Stimulated activated CD8-positive, alpha-beta memory T cell treated with anti-CD3 and anti-CD28 coated beads, Interleukin-12 subunit alpha, Interleukin-12 subunit beta, amount 100 ng/mL, for 4 hours (primary cell): ENCODE measurements at regions not wholly inside any gene's neighbourhood (a gene's known extent, or its start where the extent isn't known, plus 50 kb on each side); places are given as distances from the start of the nearest gene placed in this dataset.

Experiments
- DNase-seq: peaks from one replicate; pipeline ENCODE4 v3.0.0-alpha.2; 2020; ENCODE audit warnings: low read depth

DNA sequence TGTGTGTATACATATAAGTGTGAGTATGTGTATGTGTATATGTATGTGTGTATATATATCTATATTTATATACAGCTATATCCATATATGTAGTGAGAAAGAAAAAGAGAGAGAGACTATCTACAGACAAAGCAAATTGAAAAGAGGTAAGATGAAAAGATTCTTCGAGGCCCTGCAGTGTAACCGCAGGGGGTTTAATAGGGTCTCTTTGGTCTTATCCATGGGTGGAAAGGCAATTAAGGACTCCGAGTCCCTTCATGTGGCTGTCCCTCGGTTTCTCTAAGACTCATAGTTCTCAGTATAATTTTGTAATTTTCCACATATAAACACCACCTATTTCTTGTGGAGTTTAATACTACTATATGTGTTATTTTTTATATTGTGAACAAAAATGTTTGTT, 50.6 kb upstream of the JAZF1 start:
- no peak for DNase-seq

DNA sequence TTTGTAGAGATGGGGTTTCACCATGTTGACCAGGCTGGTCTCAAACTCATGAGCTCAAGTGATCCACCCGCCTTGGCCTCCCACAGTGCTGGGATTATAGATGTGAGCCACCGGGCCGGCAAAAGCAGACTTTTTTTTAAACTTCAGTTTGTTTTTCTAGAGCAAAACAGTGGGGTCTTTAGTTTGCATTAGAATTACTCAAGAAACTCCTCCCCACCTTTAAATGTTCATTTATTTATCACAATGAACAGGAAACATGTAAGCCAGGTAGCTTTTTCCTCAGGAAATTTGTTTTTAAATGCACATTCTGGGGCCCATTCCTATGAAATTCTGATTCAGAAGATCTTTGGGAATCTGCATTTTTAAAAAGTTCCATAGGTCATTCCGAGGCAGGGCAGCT, 56.0 kb upstream of the JAZF1 start:
- no peak for DNase-seq

DNA sequence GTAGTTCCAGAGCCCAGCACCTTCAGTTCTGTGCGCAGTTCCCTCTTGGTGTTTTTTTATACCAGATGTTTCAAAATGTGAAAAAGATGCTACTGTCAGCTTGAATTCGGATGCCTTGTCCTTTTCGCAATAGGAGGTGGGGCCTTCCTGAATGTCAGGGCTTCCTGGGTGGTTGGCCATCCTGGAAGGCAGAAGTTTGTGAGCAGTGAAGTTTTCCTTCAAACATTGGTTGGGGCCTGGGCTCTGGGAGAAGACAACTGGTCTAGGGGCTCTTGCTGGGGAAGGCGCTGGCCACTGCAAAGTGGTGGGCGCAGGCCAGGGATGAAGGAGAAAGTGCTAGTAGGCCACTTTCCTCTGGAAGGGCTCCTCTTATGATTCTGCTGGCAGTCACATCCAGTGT, 56.8 kb upstream of the JAZF1 start:
- DNase-seq: no peak

DNA sequence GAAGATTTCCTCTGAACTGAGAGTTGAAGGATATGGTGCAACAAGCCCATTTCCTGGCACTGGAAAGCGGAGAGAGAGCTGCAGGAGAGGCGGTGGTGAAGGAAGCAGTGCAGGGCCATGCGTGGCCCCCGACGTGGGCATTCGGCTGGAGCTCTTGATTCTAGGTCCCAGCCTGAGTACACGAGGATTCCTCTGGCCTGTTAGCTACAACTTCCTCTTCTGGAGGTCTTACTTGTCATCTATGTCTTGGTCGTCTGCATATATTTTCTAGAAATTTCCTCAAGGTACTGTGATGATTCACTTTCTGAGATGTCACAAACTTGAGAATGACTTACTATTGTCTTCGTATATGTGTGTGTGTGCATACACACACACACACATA, 59.2 kb upstream of the JAZF1 start:
- DNase-seq: no peak

DNA sequence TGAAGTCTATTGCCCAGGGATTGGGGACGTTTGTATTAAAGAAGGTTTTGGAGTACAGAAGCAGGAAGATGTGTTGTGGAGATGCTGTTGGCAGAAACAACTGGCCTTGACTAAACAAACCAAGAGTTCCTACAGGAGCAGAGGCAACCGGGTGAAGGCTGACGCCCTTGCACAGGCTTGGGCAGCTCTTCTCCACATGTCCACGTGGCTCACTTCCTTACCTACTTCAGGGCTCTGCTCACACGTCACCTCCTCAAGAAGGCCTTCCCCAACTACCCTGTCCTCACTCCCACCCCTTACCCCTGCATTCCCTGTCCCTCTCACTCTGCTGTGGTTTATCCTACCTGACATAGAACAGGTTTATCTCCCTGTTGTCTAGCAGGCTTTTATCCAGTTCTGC, 59.9 kb upstream of the JAZF1 start:
- no peak for DNase-seq

GRCh38 chr7:28243861-28244260, 63.3 kb upstream of the JAZF1 start:
- DNase-seq: no peak

GRCh38 chr7:28245123-28245878, 64.7 kb upstream of the JAZF1 start:
- no peak for DNase-seq

DNA sequence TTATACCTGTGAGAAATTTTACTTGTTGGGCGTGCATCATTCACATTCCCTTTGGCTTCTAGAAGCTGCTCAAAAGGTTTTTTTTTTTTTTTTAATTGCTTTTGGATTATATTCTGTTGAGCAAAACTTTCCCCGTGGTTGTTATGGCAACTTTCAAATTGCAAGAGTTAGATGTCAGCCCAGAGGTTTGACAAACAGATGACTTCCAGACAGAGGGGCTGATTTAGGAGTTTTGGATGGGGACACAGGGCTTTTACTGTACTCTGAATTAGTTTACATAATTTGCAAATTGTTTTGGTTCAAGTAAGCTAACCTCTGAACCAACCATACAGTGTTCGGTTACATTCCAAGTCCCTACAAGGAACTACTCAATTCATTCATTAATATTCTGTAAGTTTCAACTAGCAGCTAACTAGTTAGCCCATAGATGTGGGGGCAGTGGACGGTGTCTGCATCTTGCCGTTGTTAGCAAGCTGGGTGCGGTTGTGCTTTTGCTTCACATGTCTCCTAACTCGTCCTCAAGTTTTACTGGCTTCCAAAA, 66.4 kb upstream of the JAZF1 start:
- no peak for DNase-seq

DNA sequence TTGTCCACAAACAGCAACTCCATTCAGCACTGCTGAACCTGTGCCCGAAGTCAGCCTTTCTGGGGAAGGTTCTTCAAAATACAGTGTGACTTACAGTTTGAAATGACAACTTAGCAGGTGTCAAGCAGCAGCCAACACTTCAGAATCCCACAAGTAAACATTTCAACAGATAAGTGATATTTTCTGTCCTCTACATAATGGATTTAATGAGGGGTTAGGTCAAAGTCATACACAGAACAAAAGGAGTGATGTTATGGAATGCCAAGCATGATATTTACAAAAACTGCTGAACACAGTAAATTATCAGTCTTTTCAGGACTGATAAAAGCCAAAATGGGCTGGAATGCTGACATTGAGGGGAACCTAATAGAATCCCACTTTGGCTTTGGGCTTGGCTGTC, 77.6 kb upstream of the JAZF1 start:
- no peak for DNase-seq

DNA sequence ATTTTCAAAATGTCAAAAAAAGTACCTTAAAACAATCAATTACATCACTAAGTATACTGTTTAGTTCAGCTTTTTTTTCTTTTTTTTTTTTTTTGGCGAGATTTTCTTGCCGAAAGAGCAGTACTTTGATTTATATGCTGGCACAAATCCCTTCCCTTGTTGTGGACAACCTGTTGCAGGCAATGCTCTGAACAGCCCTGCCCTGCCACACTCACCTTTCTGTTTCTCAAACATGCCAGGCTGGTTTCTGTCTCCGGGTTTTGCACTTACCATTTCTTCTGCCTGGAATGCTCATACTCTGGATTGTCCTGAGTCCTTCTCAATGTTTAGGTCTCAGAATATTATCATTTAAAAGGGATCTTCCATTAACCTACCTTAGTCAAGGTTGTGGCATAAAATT, 80.4 kb upstream of the JAZF1 start:
- no peak for DNase-seq

DNA sequence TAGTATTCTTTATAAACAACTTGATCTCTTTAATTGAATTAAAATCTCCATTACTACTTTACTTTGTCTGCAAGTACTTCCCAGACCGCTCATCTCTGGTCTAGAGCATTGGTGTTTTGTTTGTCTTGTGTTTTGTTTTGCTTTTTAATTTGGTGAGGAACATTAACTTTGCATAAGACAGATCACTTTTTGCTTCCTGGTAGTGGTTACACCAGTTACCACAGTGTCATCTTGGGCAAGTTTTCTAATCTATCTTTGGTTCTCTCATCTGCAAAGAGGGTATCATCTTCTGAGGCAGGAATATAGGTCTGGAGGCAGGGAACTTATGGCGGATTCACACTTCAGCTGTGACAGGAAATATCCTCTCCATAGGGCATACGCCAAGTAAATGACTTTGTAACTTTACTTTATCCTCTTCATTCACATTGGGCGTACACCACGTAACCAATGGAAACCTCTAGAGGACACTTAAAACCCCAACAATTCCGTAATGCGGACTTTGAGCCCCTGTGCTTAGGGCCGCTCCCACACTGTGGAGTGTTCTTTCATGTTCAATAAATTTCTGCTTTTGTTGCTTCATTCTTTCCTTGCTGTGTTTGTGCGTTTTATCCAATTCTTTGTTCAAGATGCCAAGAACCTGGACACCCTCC, 83.2 kb upstream of the JAZF1 start:
- no peak for DNase-seq

DNA sequence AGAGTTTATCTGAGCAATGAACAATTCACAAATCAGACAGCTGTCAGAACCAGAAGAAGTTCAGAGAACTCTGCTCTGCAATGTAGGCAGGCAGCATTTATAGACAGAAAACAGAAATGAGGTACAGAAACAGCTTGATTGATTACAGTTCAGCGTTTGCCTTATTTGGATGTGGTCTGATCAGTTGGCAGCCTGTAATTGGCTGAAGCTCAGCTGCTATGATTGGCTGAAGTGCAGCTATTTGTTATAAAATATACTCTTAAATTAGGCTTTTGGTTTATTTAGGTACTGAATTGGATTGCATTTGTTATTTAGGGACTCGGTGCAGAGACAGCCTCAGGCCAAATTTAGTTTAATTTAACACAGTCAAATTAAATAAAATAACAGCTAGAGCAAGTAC, 85.8 kb upstream of the JAZF1 start:
- DNase-seq: no peak

- no peak for DNase-seq
Observed at GRCh38 chr7:28267012-28267411, 86.4 kb upstream of the JAZF1 start.

GRCh38 chr7:28269700-28270361, 89.2 kb upstream of the JAZF1 start:
- no peak for DNase-seq

GRCh38 chr7:28270536-28270935, 89.9 kb upstream of the JAZF1 start:
- DNase-seq: no peak

- DNase-seq: peak; percentile 7
Observed at GRCh38 chr7:28272461-28272877, 91.9 kb upstream of the JAZF1 start.

DNA sequence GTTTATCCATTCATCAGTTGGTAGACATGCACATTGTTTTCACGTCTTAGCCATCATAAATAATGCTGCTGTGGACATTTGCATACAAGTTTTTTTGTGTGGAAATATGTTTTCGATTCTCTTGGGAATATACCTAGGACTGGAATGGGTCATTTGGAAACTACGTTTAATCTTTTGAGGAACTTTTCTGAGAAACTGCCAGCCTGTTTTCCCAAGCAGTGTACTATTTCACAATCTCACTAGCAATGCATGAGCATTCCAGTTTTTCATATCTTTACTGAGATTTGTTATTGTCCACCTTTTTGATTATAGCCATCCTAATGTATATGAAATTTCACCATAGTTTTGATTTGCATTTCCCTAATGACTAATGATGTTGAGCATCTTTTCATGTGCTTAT, 95.7 kb upstream of the JAZF1 start:
- no peak for DNase-seq

DNA sequence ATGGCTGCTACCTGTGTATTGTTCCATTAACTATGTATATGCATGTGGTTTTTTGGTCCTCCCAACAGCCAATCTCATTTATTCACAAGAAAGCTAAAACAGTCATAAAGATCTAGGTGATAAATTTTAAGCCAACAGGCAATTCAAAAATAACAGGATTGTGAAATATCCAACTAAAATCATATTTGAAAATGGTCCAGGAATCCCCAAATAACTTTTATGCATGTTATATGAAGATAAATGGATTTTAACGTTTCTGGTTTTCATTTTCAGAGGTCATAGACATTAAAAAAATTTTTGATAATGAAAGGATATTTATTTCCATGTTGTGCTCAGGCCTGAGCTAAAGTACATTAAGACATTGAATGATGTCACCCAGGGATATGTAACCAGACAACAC, 96.8 kb upstream of the JAZF1 start:
- no peak for DNase-seq

DNA sequence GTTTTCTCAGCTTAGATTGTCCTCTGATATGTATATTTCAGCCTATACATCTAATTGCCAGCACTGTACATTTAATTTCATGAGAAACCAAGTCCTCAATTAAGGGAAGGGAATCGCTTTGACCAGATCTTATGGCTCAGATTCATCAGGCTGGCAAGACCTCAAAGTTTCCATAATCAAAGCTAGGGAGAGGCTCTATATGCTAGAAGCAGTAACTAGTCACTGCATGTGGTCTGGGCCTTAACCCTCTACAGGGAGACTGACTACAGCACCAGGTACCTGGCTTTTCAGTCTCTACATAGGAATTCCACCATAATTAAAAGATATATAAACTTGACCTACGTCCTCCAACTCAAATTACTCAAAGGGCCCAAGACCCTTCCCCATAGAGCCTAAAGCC, 97.4 kb upstream of the JAZF1 start:
- no peak for DNase-seq

DNA sequence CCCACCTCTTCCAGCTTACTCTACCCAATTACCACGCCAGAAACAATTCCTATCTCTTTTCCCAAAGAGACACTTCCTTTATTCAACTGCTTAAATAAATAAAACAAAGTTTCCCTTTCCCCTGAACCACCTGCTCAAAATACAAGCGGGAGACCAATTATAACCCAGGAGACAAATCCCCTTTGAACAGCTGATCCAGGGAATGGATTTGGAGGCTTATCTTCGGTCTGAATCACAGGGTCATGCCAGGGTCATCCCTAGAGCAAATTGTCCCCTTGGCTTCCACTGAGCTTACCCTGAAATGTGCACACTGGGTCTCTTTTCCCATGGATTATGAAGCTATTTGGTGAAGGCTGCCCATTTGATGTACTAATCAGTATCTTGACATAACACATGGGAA, 99.9 kb upstream of the JAZF1 start:
- DNase-seq: no peak

GRCh38 chr7:28290496-28290895, 109.9 kb upstream of the JAZF1 start:
- no peak for DNase-seq

- no peak for DNase-seq
Observed at GRCh38 chr7:28291559-28291958, 111.0 kb upstream of the JAZF1 start.

DNA sequence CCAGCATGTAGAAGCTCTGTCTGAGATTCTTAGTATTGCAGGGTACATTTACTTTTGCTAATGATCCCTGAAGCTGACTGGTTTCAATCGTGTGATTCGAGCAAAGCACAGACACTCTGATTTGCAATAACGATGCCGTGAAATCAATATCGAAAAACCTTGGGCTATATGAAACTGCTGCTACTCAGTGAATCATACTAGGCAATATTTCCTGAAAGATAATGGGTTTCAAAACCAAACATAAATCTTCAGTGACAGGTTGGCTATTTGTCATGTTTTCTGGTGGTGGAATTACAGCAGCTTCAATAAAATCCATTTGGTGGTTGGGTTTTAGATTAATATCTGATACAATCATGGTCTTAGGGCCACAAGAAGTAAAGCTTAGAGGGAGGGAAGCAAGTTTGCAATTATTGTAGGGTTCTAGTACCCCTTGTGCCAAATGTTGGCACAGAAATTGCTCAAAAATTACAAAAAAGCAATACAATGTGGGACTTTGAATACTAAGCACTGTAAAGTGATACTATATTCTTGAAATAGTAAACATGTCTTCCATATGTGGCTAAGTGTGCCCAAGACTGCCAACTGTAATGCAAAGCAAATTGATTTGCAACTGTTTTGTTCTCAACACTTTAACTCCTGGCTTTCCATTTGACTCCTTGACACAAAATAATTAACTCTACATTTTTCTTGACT, 112.4 kb upstream of the JAZF1 start:
- DNase-seq: no peak
